Sciatic nerve (tissue), 2 donors: ENCODE measurements at regions not wholly inside any gene's neighbourhood (a gene's known extent, or its start where the extent isn't known, plus 50 kb on each side); places are given as distances from the start of the nearest gene placed in this dataset.
"Not testable (repeated sequence)": the region's sequence is repeated elsewhere in the genome, so short reads cannot be mapped to it uniquely, and the experiment has no call there.

Source experiments
- ATAC-seq: fragments of 200-7000 bp; cut with Tn5 transposase; one replicate; pipeline ENCODE4 v1.9.1; 2020; ENCODE audit warnings: mild to moderate bottlenecking, moderate library complexity
- DNase-seq: peaks from one replicate; pipeline ENCODE4 v3.0.0-alpha.2; 2020; ENCODE audit warnings: low spot score
- intact Hi-C: fragments of 100-400 bp; cut with DNase I; formaldehyde crosslinking; loops from one replicate; pipeline ENCODE4 v1.14.2; 2022
- donor health status: DM: no; HTN: no; CAD: no.
- donor health status: DM: no; HTN: no; CAD: no.

DNA sequence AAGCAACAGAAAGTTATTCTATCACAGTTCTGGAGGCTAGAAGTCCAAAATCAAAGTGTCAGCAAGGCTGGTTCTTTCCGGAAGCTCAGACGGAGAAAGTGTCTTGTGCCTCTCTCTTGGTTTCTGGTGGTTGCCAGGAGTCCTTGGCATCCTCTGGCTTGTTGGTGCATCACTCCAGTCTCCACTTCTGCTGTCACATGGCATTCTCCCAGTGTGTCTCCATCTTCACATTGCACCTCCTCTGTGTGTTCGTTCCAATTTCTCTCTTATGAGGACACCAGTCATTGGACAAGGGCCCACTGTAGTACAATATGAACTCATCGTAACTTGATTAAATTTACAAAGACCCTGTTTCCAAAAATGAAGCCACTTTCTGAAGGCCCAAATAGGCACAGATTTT lies 175.4 kb upstream of the ATP5MC3 start:
- DNase-seq = no peak
- ATAC-seq = no peak
- intact Hi-C loops = no loop called here

DNA sequence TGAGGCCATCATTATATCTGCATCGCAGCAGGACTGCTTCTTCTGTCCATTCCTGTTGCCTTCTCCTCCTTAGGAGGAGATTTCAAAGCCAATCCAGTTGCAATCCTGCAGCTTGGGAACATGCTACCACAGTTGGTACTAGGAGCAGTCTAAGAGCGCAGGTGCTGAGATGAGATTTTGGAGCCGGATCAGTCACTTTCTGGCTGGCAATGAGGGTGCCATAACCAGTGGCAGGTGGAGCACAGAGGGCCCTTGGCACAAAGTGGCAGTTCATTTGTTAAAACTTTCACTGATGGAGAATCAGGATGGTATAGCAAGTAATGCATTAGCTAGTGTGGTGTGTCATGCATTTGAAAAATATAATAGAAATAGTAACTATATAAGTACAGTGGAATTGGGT lies 173.7 kb upstream of the ATP5MC3 start:
- intact Hi-C loops = no loop called here
- ATAC-seq (no peak), DNase-seq (no peak)

DNA sequence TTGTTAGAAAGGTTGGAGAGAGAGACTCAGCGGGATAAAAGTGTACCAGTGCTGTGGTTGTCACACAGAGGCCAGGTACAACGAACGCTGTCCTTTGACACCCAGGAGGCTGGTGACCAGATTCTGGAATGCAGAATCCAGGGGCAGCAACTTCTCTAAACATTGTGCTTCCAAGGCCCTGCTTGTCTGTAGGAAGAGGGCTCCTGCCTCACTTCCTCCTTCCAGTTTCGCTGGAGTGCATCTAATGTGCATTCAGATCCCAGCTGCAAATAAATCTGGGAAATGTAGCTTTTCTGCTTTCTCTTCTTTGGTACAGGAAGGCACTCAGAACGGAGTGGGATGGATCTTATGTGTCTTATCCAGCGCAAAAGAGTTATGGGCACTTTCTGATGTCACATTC lies 171.8 kb upstream of the ATP5MC3 start:
- ATAC-seq (peak; percentile 31), DNase-seq (no peak)
- intact Hi-C loops = no loop called here

DNA sequence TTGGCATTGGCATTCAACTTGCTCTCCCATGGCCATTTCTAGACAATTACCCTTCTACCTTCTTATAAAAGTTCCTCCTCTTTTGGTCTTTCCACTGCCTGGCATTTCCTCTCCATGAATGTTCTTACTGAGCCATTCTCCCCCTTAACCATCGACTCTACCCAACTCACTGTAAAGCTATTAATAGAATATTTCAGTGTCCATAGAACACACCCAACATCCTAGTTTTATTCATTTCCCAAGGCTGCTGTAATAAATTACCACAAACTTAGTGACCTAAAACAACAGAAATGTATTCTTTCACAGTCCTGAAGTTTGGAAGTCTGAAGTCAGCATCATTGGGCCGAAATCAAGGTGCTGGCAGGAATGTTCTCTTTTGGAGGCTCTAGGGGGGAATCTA lies 170.0 kb upstream of the ATP5MC3 start:
- intact Hi-C loops = no loop called here

DNA sequence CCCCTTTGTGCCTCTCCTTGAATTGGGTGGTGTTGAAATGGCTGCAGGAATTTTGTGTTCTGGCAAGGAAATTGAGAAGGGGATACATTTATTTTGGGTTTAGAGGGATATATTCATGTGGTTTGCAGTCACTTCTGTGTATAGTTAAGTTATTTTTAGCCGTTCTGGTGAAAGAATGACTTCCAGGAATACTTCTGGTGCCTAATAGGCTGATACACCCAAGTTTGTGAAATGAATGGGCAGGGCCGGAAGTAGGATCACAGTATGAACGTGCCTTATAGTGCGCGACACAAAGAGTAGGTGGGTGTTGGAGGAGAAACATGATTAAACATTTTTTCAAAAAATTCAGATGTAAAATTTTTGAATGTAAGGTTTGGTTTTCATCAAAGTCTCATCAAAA lies 168.6 kb upstream of the ATP5MC3 start:
- intact Hi-C loops = no loop called here
- ATAC-seq (no peak), DNase-seq (no peak)

More for the DNA sequence above, 170.0 kb upstream of the ATP5MC3 start:
- DNase-seq (no peak), ATAC-seq (no peak)

DNA sequence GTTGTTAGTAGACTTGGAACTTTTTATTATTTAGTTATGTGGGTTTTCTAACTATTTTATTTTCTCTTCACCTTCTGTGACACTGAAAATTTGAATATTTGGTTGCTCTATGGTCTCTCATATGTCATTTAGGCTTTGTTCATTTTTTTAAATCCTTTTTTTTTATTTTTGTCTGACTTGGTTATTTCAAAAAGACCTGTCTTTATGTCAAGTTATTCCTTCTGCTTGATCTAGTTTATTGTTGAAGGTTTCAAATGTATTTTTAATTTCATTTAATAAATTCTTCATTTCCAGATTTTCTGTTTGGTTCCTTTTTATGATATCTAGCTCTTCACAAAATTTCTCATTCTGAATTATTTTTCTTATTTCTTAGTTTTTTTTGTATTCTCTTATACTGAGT lies 160.6 kb upstream of the ATP5MC3 start:
- DNase-seq = no peak
- intact Hi-C loops = no loop called here
- no peak for ATAC-seq

DNA sequence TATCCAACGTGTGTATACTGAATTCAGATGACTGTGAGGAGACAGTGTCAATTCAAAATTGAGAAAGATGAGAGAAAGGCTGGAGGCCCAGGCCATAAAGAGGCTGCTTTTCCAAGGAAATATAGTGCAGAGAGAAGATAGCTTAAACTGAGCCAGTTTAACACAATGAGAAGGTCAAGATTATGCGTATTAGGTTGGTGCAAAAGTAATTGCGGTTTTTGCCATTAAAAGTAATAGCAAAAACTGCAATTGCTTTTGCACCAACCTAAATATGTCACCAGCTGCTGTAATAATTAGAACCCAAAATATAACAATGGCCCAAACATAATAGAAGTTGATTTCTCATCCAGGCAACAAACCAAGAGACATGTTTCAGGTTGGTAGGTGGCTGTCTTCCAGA lies 148.7 kb upstream of the ATP5MC3 start:
- ATAC-seq (no peak), DNase-seq (no peak)
- intact Hi-C loops = no loop called here

DNA sequence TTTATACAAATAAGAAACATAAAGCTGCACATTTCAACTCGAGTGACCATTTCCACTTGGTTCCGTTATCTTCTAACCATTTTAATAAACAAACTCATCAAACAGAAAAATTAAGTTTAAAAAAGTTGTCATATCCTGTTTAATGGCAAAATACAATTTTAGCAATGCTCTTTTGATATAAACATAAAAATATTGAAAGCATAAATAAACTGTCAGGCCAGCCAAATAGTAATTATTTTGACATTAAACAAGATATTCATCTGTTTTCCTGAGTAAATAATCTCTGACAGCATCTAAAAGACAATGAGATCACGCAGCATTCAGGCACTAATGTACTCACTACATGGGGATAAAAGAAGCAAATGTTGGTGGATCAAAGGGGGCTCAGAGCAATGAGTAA lies 145.3 kb upstream of the ATP5MC3 start:
- no peak for DNase-seq
- intact Hi-C loops = no loop called here
- no peak for ATAC-seq

DNA sequence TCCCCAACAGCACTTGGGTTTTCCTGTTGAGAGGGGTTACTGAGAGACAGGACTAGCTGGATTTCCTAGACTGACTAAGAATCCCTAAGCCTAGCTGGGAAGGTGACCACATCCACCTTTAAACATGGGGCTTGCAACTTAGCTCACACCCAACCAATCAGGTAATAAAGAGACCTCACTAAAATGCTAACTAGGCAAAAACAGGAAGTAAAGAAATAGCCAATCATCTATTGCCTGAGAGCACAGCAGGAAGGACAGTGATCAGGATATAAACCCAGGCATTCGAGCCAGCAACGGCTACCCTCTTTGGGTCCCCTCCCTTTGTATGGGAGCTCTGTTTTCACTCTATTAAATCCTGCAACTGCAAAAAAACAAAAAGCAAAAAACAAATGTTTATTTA lies 144.7 kb upstream of the ATP5MC3 start:
- DNase-seq, intact Hi-C loops, ATAC-seq: not testable (repeated sequence)

DNA sequence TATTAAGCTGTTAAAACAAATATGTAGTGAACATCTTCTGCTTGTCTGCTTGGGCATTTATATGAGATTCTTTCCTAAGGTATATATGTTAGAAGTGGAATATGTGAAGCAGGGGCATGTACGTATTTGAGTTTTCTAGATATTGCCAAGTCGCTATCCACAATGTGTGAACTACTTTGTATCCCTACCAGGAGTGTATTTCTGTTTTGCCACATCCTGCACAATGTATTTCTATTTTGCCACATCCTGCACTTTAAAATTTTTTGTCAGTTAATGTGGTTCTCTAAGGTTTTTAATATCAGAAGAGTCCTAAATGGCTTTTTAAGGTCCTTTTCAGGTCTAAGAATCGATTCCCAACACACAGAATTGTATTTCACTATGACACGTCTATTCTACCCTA lies 141.7 kb upstream of the ATP5MC3 start:
- ATAC-seq = no peak
- no peak for DNase-seq
- intact Hi-C loops = no loop called here

DNA sequence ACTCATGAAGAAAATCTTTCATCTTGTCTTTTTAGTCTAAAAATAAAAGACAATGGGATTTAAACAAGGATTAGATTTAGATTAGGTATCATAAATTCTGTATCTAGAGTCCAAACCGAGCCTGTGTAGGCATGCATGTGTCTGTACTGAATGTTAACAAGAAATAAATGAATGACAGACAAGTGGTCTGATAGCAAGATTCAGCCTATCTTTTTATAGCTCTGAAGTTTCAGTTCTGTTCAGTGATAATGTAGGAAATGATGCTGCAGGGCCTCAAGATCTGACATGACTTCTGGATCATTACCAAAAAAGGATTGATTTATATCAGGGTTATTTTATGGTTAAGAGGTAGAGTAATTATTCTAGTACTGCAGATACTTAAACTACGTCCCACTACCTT lies 137.0 kb upstream of the ATP5MC3 start:
- intact Hi-C loops = no loop called here

DNA sequence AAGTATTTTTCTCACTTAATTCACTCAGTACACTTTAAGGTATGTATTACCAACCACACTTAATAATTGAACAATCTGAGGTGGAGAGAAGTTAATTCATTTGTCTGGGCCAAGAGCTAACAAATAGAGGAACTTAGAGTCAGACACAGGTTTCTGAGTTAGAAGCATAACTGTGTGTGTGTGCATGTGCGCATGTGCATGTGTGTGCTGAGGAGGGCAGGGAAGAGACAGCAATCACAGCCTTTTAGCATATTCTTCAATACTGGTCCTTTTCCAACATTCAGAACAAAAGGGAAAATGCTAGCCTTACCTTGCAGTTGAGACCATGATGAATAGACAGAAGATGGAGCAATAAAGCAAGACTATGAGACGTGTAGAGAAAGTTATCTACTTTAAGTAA lies 136.2 kb upstream of the ATP5MC3 start:
- no peak for DNase-seq
- intact Hi-C loops = no loop called here
- ATAC-seq = no peak

More for the DNA sequence above, 137.0 kb upstream of the ATP5MC3 start:
- ATAC-seq (no peak), DNase-seq (no peak)

DNA sequence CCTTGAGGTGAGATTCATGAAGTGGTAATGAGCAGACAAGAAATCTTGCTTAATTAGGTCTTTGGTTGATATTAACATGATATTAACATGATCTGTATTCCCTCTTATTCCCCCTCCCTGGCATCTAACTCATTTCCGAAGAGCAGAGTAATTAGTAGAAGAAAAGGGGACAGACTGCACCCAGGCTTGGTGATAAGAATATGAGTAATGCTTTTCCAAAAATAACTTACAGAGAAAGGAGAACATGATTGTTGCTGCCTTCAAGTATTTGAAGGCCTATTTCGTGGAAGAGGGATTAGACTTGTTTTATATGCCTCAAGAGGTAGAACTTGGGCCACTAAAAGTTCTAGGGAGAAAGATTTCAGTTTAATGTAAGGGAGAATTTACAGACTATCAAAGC lies 130.6 kb upstream of the ATP5MC3 start:
- intact Hi-C loops = no loop called here
- DNase-seq = no peak
- no peak for ATAC-seq

DNA sequence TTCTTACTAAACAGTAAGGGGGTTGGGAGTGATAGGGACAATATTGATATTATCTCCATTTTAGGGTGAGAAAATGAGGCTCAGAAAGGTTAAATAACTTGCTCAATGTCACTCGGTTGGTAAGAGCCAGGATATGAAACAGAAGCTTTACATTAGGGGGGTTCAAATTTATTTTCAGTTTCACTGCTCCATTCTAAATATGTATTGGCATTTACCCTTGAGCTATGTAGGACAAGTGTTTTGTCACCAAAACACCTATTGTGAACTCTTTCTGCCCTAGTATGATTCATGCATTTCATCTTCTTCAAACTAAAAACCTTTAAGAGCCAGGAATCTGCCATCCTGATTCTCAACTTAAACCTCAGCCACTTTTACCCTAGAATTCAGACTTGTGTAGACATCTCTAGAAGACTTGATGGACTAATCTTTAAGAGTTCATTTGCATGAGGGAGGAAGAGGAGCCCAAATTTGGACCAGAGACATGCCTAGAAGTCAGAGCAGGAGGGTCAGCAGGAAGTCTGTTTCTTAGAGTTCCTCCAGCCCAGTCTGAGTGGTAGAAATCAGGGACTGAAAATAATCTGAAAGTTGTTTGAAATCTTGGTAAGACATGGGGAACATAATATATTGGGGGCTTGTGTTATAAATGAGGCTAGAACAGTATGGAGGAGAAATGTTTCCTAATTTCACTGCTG lies 129.4 kb upstream of the ATP5MC3 start:
- intact Hi-C loops = no loop called here
- DNase-seq (no peak), ATAC-seq (no peak)

DNA sequence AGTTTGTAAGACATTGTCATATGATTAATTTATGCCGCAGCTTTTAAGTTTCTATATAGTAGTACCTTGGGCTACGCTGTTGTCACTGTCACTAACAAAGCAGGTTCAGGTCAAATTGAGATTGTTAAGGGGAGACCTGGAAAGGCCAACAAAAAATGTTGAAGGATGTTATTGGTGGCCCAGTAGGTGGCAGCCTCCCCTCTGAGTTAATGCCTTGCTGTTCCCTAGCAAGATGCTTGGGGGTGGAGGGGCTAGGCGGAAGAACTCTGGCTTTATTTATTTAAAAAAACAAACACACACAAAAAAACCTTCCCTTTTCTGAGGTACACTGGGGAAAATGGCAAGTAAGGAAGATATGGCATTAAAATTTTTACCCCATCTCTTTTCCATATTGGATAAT lies 128.3 kb upstream of the ATP5MC3 start:
- ATAC-seq = no peak
- intact Hi-C loops = no loop called here
- DNase-seq = no peak

DNA sequence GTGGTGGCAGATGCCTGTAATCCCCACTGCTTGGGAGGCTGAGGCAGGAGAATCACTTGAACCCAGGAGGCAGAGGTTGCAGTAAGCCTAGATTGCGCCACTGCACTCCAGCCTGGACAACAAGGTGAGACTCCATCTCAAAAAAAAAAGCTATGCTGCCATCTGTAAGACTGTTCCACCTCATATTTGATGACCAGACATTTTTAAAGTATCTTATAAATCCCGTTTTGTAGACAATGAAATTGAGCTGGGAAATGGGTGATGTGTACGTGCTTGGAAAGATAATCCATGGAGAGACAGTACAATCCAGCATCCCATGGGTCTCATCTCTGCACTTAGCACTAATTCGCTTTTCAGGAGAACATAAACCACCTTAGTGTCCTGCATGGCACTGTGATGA lies 126.5 kb upstream of the ATP5MC3 start:
- DNase-seq (no peak), ATAC-seq (no peak)
- intact Hi-C loops = no loop called here

DNA sequence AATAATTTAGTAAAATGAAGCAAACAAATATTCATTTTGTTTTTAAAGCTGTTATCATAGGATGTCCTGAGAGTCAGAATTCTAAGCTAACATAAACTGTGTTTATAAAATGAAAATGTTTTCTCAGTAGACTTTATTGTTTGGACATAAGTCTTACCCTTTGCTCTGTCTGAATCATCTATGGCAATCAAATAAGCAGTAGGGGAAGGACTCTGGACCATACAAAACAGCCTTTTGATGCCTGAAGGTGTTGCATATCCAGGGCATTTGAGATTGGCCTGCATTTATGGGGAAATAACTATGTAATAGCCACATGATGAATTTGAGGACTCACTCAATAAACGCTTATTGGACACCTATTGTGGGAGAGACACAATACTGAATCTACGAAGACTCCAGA lies 123.0 kb upstream of the ATP5MC3 start:
- intact Hi-C loops = no loop called here
- no peak for ATAC-seq
- DNase-seq = no peak

DNA sequence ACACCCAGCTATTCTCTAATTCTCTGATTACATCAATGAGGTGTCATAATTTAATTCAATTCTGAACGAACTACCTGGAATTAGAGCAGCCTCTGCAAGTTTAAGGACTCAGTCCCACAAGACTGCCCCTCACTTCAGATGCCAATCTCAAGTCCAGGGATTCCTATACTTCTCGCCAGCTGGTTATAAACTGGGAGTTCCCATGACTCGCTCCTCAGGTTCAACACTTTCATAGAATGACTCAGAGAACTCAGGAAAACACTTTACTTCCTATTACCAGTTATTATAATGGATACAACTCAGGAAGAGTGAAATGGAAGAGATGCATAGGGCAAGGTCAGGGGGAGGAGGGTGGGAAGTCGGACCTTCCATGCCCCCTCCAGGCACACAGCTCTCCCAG lies 112.3 kb upstream of the ATP5MC3 start:
- ATAC-seq = no peak
- no peak for DNase-seq
- intact Hi-C loops = no loop called here

DNA sequence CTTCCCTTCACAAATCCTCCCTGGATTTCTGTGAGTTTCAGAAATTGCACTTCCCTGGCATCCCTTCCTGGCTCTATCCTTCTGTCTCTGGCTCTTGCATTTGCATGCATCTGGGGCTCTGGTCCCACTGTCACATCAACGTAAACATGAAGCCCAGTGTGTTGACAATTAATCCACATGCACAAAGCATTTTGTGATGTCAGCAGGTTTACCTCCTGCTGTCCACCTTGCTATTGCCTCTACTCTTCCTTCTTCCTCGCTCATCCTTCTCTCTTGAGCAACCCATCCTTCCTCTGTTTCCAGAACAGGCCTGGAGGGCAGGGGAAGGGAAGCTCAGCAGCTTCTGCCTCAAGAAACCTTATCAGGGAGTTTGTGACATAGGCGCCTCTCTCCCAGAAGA lies 111.7 kb upstream of the ATP5MC3 start:
- intact Hi-C loops = no loop called here
- DNase-seq = no peak
- no peak for ATAC-seq

DNA sequence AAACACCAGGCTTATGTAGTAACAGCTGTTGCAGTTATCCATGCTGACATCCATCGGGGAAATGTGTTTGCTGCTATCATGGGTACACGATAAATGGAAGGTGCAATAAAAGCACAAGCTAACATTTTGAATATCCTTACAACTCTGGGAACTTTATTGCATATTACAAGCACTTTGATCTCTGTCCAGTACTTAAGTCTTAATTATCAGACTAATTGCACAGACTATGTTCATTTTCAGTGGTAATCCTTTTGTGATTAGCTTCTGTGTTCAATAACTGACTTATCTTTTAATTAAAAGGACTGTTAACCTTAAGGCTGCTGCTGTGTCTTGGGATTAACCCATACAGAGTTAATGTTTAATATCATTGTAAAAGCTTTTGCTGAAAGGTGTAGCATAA lies 101.4 kb upstream of the ATP5MC3 start:
- ATAC-seq = no peak

DNA sequence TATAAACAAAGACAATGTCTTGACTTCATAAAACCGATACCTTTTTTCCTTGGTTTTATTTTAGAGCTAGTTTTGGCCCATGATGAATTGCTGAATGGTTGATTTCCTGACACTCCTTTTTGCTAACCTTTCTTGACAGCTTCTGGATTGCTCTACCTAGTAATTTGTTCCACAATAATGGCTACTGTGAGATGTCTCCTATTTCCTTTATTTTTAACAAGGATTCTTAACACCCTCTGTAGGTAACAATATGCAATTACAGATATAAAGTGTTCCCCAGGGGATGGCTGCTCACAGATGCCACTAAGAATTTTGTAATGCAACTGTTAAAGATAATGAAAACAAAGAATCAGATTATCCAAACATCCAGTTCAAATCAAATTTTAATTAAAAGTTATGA lies 100.8 kb upstream of the ATP5MC3 start:
- DNase-seq (no peak), ATAC-seq (no peak)
- intact Hi-C loops = no loop called here

More for the DNA sequence above, 101.4 kb upstream of the ATP5MC3 start:
- no peak for DNase-seq
- intact Hi-C loops = no loop called here

DNA sequence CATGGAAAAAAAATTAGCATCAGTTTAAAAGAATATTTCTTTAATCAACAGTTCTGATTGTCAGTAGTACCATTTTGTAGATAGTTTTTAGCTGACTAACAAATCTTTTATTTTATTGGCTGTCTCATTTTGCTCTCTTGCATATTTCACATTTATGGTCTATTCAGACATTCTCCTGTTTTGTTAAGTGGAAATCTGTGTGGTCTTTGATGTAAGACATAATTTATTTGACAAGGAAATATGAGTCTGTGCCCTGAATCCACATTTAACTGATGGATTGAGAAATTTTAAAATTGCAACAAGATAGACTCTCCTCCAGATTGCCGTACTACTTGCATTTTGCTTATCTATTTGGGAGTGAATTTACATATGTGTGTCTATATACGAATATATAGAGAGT lies 96.3 kb upstream of the ATP5MC3 start:
- ATAC-seq (no peak), DNase-seq (no peak)
- intact Hi-C loops = no loop called here
